IMR-90 (cell line): ENCODE measurements at regions not wholly inside any gene's neighbourhood (a gene's known extent, or its start where the extent isn't known, plus 50 kb on each side); places are given as distances from the start of the nearest gene placed in this dataset.

Source experiments
- ATAC-seq: fragments of 200-7000 bp; cut with Tn5 transposase; 2 replicates; pipeline ENCODE4 v1.9.1; 2020; ENCODE audit warnings: low read depth, mild to moderate bottlenecking, moderate library complexity
- BruUV-seq: library from RNA; stranded (reverse); fragments of 400-500 nt; replicated peaks from 2 replicates; lab custom pipeline; 2021; lab: Mats Ljungman, UMichigan
- CTCF ChIA-PET: fragments of 300-600 bp; formaldehyde crosslinking; extraction: SDS; loops from one replicate; lab custom pipeline; 2021; ENCODE audit warnings: antibody characterized with exemption; lab: Yijun Ruan, JAX
- POLR2A ChIA-PET: fragments of 300-600 bp; sonication (Branson Sonifier 250); formaldehyde crosslinking; loops from one replicate; lab custom pipeline; 2022; ENCODE audit warnings: antibody characterized with exemption; ENCODE audit not compliant: unreplicated experiment; lab: Charles Lee
- DNase-seq: peaks from one replicate; pipeline ENCODE4 v3.0.0; 2013
- H2AFZ ChIP-seq: replicated peaks from 2 replicates; pipeline ENCODE3; 2013; ENCODE audit warnings: low read length, mild to moderate bottlenecking; ENCODE audit not compliant: poor library complexity
- H2AK5ac ChIP-seq: 2 replicates; pipeline ENCODE4 v1.6.1; 2013; ENCODE audit warnings: low read depth, low read length, inconsistent platforms
- H2AK9ac ChIP-seq: replicated peaks from 2 replicates; pipeline ENCODE3; 2013; ENCODE audit warnings: mild to moderate bottlenecking, low read depth, low read length, moderate library complexity; ENCODE audit not compliant: poor library complexity
- H2BK120ac ChIP-seq: 2 replicates; pipeline ENCODE4 v1.6.1; 2013; ENCODE audit warnings: low read depth, low read length, inconsistent platforms
- H2BK15ac ChIP-seq: 3 replicates; pipeline ENCODE4 v1.6.1; 2013; ENCODE audit warnings: low read depth, low read length, inconsistent platforms
- H2BK20ac ChIP-seq: 2 replicates; pipeline ENCODE4 v1.6.1; 2013; ENCODE audit warnings: low read depth, mild to moderate bottlenecking, inconsistent platforms, low read length, moderate library complexity
- H2BK5ac ChIP-seq: 2 replicates; pipeline ENCODE4 v1.6.1; 2013; ENCODE audit warnings: mild to moderate bottlenecking, low read depth, low read length, inconsistent platforms; ENCODE audit not compliant: poor library complexity, severe bottlenecking
- H3K14ac ChIP-seq: replicated peaks from 2 replicates; pipeline ENCODE4 v1.6.1; 2013; ENCODE audit warnings: low read depth, low read length, inconsistent platforms
- H3K18ac ChIP-seq: 2 replicates; pipeline ENCODE4 v1.6.1; 2013; ENCODE audit warnings: low read depth, low read length, control low read depth
- H3K23ac ChIP-seq: 2 replicates; pipeline ENCODE4 v1.6.1; 2013; ENCODE audit warnings: low read depth, low read length, inconsistent platforms
- H3K27ac ChIP-seq: 2 replicates; pipeline ENCODE4 v1.5.1; 2013; ENCODE audit warnings: mild to moderate bottlenecking, control low read depth, low read length; ENCODE audit not compliant: insufficient read depth
- H3K27me3 ChIP-seq: 2 replicates; pipeline ENCODE4 v1.6.1; 2013; ENCODE audit warnings: low read length; ENCODE audit not compliant: control insufficient read depth, insufficient read depth
- H3K36me3 ChIP-seq: 2 replicates; pipeline ENCODE4 v1.6.1; 2013; ENCODE audit warnings: low read length, mixed read lengths; ENCODE audit not compliant: control insufficient read depth, insufficient read depth
- H3K4ac ChIP-seq: 2 replicates; pipeline ENCODE4 v1.6.1; 2013; ENCODE audit warnings: low read depth, low read length, inconsistent platforms
- H3K4me1 ChIP-seq: 2 replicates; pipeline ENCODE4 v1.6.1; 2013; ENCODE audit warnings: low read length, mixed read lengths; ENCODE audit not compliant: control insufficient read depth, insufficient read depth
- H3K4me2 ChIP-seq: 2 replicates; pipeline ENCODE4 v1.6.1; 2013; ENCODE audit warnings: low read depth, mild to moderate bottlenecking, control low read depth, low read length, moderate library complexity
- H3K4me3 ChIP-seq: 2 replicates; pipeline ENCODE4 v1.5.1; 2013; ENCODE audit warnings: low read depth, mild to moderate bottlenecking, control low read depth, low read length, moderate library complexity; ENCODE audit not compliant: insufficient read depth
- H3K56ac ChIP-seq: 2 replicates; pipeline ENCODE4 v1.6.1; 2013; ENCODE audit warnings: low read length, inconsistent platforms; ENCODE audit not compliant: insufficient read depth; ENCODE audit errors: extremely low read depth
- H3K79me1 ChIP-seq, 2 experiments: 2 replicates each; pipeline ENCODE4 v1.6.1; 2013; ENCODE audit warnings: low read length in 2 of 2, inconsistent platforms in 1 of 2, low read depth in 1 of 2
- H3K9ac ChIP-seq: 2 replicates; pipeline ENCODE4 v1.6.1; 2013; ENCODE audit warnings: low read depth, low read length, control low read depth
- H3K9me1 ChIP-seq: 2 replicates; pipeline ENCODE4 v1.6.1; 2013; ENCODE audit warnings: low read length, inconsistent platforms; ENCODE audit not compliant: insufficient read depth
- H3K9me3 ChIP-seq: 2 replicates; pipeline ENCODE4 v1.6.1; 2013; ENCODE audit warnings: low read length; ENCODE audit not compliant: control insufficient read depth, insufficient read depth
- H4K20me1 ChIP-seq: 2 replicates; pipeline ENCODE4 v1.6.1; 2013; ENCODE audit warnings: low read length, inconsistent platforms; ENCODE audit not compliant: insufficient read depth
- H4K5ac ChIP-seq: 2 replicates; pipeline ENCODE4 v1.6.1; 2013; ENCODE audit warnings: mild to moderate bottlenecking, low read depth, low read length, control low read depth
- H4K8ac ChIP-seq, 2 experiments: 2 replicates each; pipeline ENCODE4 v1.6.1; 2013; ENCODE audit warnings: low read depth in 2 of 2, low read length in 2 of 2, control low read depth in 1 of 2, inconsistent platforms in 1 of 2
- H4K91ac ChIP-seq: 2 replicates; pipeline ENCODE4 v1.6.1; 2013; ENCODE audit warnings: low read depth, low read length, inconsistent platforms; ENCODE audit not compliant: insufficient read depth
- BHLHE40 ChIP-seq: fragments of 150-350 bp; IDR thresholded peaks from 2 replicates; pipeline ENCODE4 v1.6.1; 2016; ENCODE audit warnings: mild to moderate bottlenecking, low read depth, low read length
- CEBPB ChIP-seq: IDR thresholded peaks from 2 replicates; pipeline ENCODE4 v1.6.1; 2012; ENCODE audit warnings: low read depth, low read length, improper control_type of control experiment
- MXI1 ChIP-seq: IDR thresholded peaks from 2 replicates; pipeline ENCODE4 v1.6.1; 2012; ENCODE audit warnings: low read depth, mild to moderate bottlenecking, low read length, moderate library complexity, borderline replicate concordance
- SMC3 ChIP-seq: fragments of 150-350 bp; IDR thresholded peaks from 2 replicates; pipeline ENCODE4 v1.6.1; 2016; ENCODE audit warnings: low read depth, mild to moderate bottlenecking, antibody characterized with exemption, low read length, moderate library complexity
- dilution Hi-C: fragments of 300-500 bp; cut with HindIII; formaldehyde crosslinking; loops from one replicate; pipeline ENCODE4 v1.14.3; 2018; ENCODE audit warnings: low sequenced_read_pairs; ENCODE audit not compliant: unreplicated experiment
- in situ Hi-C: fragments of 300-500 bp; cut with MboI; formaldehyde crosslinking; loops from 3 replicates; pipeline ENCODE4 v1.14.3; 2019; ENCODE audit warnings: low sequenced_read_pairs, inconsistent platforms, mixed read lengths
- intact Hi-C: fragments of 100-400 bp; cut with micrococcal nuclease; formaldehyde crosslinking; loops from 2 replicates; pipeline ENCODE4 v1.10.0; 2022

- Histone ChIP-seq H3K27ac (no peak overlapping the region), H3K4me2 (no peak overlapping the region), H3K4me1 (no peaks in the 10 kb centered on the region), H3K9me1 (no peaks in the 10 kb centered on the region), H2AFZ (no peak overlapping the region), H3K4ac (no peak overlapping the region), H3K9me3 (peaks cover 11% of the 10 kb centered on the region), H3K14ac (no peak overlapping the region), H3K9ac (no peak overlapping the region), H2BK20ac (no peak overlapping the region), H3K23ac (no peak overlapping the region), H2AK9ac (no peak overlapping the region), H2AK5ac (no peak overlapping the region), H3K56ac (no peak overlapping the region), H3K79me1 (no peaks in the 10 kb centered on the region), H3K27me3 (no peaks in the 10 kb centered on the region), H4K8ac (no peak overlapping the region), H3K4me3 (no peak overlapping the region), H3K18ac (no peak overlapping the region), H2BK15ac (no peak overlapping the region), H2BK120ac (no peak overlapping the region), H3K36me3 (no peaks in the 10 kb centered on the region), H4K5ac (no peak overlapping the region), H4K91ac (no peak overlapping the region), H4K20me1 (no peaks in the 10 kb centered on the region), H2BK5ac (no peak overlapping the region)
- DNase-seq (no peak), ATAC-seq (no peak)
- TF ChIP-seq MXI1 (no peak), CEBPB (no peak), SMC3 (no peak), BHLHE40 (no peak)
- POLR2A ChIA-PET = no interaction called here
- dilution Hi-C loops = no loop called here
- no TSS peak for BruUV-seq
- CTCF ChIA-PET = no interaction called here
- intact Hi-C loops = no loop called here
- in situ Hi-C loops = no loop called here
These were observed 1173.9 kb upstream of the TMEFF2 start for GRCh38 chr2:193368615-193369014.
